Limb (tissue), 2 donors: ENCODE measurements at regions not wholly inside any gene's neighbourhood (a gene's known extent, or its start where the extent isn't known, plus 50 kb on each side); places are given as distances from the start of the nearest gene placed in this dataset.

Experiments used
- DNase-seq, 2 donors: peaks; one replicate each; pipeline ENCODE4 v3.0.0-alpha.2; 2016; ENCODE audit errors: extremely low spot score in 2 of 2

GRCh38 chr1:29465755-29466154 is 229.4 kb downstream of the PTPRU start:
- DNase-seq = no peak

GRCh38 chr1:29462096-29462495 is 225.8 kb downstream of the PTPRU start:
- DNase-seq = no peak

GRCh38 chr1:29461115-29461739 is 224.9 kb downstream of the PTPRU start:
- DNase-seq = no peak

GRCh38 chr1:29460694-29461093 is 224.4 kb downstream of the PTPRU start:
- no peak for DNase-seq

GRCh38 chr1:29460041-29460610 is 223.8 kb downstream of the PTPRU start:
- DNase-seq = no peak

- peak in 1 of 2 donors; percentile 1 for DNase-seq
These were observed 223.3 kb downstream of the PTPRU start for GRCh38 chr1:29459620-29459945.

GRCh38 chr1:29458737-29459619 is 222.7 kb downstream of the PTPRU start:
- DNase-seq = peak in 1 of 2 donors; percentile 13

GRCh38 chr1:29457496-29458368 is 221.4 kb downstream of the PTPRU start:
- DNase-seq = peak in 1 of 2 donors; percentile 21

GRCh38 chr1:29456685-29457435 is 220.5 kb downstream of the PTPRU start:
- no peak for DNase-seq

GRCh38 chr1:29455781-29456180 is 219.5 kb downstream of the PTPRU start:
- no peak for DNase-seq

GRCh38 chr1:29454616-29455380 is 218.5 kb downstream of the PTPRU start:
- DNase-seq = no peak

GRCh38 chr1:29453502-29454240 is 217.3 kb downstream of the PTPRU start:
- peak in 1 of 2 donors; percentile 25 for DNase-seq

GRCh38 chr1:29452463-29453230 is 216.3 kb downstream of the PTPRU start:
- DNase-seq = no peak

GRCh38 chr1:29451368-29451892 is 215.1 kb downstream of the PTPRU start:
- no peak for DNase-seq

- DNase-seq = no peak
These were observed 214.3 kb downstream of the PTPRU start for GRCh38 chr1:29450591-29450990.

GRCh38 chr1:29448456-29449235 is 212.3 kb downstream of the PTPRU start:
- no peak for DNase-seq

GRCh38 chr1:29447368-29447767 is 211.0 kb downstream of the PTPRU start:
- no peak for DNase-seq
